ENCODE measurements at regions not wholly inside any gene's neighbourhood (a gene's known extent, or its start where the extent isn't known, plus 50 kb on each side); places are given as distances from the start of the nearest gene placed in this dataset.
"Not testable (repeated sequence)": the region's sequence is repeated elsewhere in the genome, so short reads cannot be mapped to it uniquely, and the experiment has no call there.

DNA sequence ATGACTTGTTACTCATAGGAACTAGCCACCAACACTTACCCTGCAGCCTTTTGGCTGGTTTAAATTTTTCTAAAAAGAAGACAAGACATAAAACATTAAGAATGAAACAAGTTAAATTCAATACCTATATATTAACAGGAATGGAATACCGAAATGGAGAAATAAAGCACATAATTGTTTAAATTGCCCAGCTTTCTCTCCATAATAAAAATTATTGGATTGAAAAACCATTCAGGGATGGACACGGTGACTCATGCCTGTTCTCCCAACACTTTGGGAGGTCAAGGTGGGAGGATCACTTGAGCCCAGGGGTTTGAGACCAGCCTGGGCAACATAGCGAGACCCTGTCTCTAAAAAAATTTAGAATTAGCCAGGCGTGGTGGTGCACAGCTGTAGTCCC lies 179.4 kb upstream of the MKLN1 start:
- no peak for DNase-seq (ENCODE audit: low read depth)

DNA sequence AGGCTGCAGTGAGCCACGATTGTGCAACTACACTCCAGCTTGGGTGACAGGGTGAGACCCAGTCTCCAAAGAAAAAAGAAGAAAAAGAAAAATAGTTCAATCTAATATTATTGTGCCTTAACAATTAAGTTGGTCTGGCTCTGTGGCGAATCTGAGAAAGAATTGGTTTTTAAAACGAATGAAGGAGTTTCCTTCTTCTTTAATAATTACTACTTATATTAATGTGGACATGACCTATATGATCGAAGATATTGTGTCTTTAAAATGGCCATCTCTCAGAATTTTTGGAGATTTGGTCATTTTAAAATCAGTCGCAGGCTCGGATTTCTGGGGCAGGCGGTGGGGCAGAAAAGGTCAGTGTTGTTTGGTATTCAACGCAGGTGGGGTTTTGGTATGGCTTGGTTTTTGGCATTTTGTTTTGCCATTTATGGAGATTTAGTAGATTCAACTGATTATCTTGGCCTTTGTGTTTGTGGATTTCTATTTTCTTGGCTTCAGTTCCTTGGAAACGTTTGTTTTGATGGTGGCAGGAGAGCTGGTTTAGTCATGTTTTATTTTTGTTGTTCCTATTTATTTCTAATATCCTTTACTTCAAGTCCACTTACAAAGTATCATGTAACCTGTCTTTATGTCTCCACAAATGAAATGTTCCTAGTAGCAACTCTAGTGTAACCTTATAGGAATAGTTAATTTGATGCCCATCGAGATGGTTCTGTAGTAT lies 178.8 kb upstream of the MKLN1 start:
- no peak for DNase-seq (ENCODE audit: low read depth)

DNA sequence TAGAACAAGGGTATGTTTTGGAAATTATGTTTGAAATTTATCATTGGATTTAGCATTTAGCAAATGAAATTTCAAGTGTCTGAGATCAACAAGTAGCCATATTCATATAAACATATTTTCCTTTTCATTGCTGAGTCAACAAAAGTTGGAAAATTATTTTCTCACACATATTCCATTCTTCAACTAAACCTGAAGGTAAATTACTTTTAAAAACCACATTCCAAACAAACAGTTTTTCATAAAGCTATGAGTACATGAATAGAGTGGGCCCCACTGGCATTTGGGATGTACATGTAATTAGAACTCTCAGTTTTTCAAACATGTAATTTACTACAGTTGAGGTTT lies 178.3 kb upstream of the MKLN1 start:
- DNase-seq (ENCODE audit: low read depth), result no peak

DNA sequence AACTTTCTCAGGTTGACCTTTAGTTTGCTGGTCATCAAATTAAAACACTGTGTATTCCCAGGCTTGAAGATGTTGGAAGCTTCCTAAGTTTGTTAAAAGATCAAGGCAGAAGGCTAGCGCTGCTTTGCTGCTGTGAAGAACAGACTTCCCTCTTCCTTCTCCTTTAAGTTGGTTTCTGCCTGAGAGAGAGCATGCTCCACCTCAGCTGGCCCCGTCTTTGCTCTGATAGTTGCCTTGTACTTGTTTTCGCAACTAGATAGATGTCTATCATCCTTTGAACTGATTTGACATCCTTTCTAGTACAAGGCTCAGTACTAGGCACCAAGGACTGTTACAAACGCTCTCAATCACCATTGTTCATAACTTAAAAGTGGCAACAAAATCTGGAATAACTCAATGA lies 177.8 kb upstream of the MKLN1 start:
- DNase-seq (ENCODE audit: low read depth), result no peak

DNA sequence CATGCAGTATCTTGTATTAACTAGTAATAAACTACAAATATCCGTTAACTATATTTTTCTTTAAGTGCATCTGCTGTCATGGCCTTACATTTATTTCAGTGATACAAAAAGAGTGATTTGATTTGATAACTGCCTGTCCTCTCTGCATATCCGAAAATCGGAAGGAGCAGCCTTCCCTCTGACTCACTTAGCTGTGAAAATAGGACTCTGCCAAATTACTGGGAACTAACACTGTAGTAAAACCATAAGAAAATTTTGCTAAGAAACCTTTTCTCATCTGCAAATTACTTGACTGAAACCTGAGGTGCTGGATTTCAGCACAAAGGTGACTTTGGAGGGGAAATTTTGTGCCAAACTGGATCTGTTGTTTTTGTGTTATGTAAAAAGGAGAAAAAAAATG lies 176.6 kb upstream of the MKLN1 start:
- no peak for DNase-seq (ENCODE audit: low read depth)

DNA sequence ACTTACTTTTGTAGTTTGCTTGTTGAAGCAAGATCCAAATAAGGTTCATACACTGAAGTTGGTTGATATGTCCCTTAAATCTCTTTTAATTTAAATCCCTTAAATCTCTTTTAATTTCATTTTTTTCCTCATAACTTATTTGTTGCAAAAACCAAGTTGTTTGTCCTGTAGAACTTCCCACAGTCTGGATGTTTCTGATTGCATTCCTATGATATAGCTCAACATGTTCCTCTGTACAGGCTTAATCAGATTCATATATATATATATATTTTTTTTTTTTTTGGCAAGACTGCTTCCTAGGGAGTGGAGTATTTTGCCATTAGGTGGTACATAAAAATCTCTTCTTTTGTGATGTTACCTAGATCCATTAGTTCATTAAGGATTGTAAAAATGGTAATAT lies 174.9 kb upstream of the MKLN1 start:
- DNase-seq (ENCODE audit: low read depth), result no peak

DNA sequence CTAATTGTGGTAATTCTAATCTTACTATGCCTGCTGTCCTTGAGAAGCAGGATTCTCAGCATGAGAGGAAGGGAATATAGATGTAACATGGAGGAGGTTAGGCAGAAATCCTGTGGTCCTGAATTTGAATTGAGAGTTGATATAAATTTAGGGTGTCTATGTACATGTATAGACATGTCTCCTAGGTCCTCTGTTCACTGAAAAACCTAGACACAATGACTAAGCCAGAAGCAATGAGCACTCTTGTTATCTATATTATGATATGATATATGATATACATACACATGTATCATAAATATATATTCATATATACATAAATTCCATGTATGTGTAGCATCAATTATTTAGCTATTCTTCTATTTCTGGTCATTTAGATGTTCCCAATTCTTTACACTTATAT lies 173.3 kb upstream of the MKLN1 start:
- no peak for DNase-seq (ENCODE audit: low read depth)

DNA sequence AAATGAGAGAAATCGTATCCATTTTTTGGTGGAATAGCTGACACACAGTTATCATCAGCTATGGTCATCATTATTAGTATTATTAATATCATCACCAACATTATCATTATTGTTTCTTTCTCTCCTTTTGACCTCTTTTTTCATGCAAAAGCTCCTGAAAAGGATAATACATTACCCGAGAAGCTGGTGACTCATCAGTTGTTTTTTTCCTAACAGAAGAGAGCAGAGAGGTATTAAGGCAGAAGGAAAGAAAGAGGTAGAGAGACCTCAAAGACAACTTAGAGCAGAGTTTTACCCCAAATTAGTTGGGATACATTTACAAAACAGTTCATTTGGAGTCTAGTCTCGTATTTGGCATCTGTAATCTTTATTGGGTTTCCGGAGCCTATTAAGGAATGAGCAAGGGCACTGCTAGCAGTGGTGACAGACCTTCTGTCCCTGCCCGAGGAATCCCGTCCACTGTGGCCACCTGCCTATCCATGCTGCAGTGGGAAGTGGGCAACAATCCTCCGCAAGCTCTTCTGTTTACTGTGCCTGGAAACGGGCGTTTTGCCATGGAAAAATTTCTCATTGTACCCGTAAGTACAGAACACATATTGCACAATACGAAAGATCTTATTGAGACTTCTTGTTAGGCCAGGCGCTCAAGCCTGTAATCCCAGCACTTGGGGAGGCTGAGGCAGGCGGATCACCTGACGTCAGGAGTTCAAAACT lies 170.0 kb upstream of the MKLN1 start:
- no peak for DNase-seq (ENCODE audit: low read depth)

DNA sequence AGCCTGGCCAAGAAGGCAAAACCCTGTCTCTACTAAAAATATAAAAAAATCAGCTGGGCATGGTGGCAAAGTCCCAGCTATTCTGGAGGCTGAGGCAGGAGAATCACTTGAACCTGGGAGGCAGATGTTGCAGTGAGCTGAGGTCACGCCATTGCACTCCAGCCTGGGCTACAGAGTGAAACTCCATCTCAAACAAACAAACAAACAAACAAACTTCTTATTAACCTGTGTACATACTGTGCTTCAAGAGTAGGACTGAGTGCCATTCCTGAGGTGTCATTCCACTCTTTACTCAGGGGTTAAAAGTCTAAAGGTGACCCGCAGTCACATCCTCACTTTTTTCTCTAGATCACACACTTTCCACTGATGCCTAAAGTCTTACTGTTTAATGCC lies 169.4 kb upstream of the MKLN1 start:
- not testable (repeated sequence) for DNase-seq (ENCODE audit: low read depth)

DNA sequence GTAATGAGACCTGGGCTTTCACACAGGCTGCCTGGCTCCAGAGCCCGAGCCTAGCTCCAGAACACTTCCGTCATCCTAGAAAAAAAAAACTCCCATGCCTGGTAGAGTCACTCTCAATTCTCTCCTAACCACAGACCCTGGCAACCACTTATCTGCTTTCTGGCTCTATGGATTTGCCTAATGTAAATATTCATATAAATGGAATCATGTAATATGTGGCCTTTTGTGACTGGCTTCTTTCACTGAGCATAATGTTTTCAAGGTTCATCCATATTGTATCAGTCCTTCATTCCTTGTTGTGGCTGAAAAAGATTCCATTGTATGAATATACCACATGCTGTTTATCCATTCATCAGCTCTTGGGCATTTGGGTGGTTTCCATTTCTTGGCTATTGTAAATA lies 167.7 kb upstream of the MKLN1 start:
- DNase-seq (ENCODE audit: low read depth), result no peak

DNA sequence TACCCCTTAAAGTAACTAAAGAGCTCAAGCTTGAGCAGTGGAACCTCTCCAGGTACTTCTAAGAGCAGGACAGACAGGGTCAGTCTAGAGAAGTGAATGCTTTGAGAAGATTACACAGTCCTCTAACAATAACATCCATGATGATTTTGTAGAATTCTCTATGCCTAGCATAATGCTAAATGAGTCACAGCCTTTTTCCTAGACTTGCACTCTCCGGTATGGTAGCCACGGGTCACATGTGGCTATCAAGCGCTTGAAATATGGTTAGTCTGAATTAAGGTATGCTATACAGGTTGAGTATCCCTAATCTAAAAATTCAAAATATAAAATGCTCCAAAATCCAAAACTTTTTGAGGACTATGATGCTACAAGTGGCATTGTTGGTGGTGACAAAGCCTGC lies 166.6 kb upstream of the MKLN1 start:
- no peak for DNase-seq (ENCODE audit: low read depth)

DNA sequence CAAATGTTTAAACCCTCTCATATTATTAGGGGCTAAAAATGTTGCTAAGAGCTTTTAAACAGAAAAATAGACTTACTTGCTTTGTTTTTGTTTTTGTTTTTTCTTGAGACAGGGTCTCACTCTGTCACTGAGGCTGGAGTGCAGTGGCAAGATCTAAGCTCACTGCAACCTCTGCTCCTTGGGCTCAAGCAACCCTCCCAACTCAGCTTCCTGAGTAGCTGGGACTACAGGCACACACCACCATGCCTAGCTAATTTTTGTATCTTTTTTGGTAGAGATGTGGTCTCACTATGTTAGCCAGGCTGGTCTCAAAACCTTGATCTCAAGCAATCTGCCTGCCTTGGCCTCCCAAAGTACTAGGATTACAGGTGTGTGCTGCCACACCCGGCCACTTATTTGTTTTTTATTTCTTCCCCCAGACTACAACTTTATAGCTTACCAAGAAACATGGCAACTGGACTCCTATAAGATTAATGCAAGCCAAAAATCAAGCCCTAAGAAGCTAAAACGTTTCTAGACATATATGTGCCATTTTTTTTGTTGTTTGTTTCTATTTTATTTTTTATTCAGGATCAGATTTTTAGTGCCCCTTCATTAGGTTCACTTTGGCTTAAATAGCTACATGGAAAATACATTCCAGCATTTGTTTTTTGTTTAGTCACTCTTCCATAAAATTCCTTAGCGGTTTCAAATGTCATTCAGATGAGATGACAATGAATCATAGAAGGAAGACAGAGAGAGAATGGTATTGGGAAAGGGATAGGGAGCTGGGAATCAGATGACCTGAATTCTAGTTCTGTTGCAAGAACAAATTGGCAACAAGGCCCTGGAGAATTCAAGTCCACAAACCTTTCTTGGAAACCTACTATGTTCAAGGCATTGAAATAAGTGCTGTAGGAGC lies 163.4 kb upstream of the MKLN1 start:
- no peak for DNase-seq (ENCODE audit: low read depth)

DNA sequence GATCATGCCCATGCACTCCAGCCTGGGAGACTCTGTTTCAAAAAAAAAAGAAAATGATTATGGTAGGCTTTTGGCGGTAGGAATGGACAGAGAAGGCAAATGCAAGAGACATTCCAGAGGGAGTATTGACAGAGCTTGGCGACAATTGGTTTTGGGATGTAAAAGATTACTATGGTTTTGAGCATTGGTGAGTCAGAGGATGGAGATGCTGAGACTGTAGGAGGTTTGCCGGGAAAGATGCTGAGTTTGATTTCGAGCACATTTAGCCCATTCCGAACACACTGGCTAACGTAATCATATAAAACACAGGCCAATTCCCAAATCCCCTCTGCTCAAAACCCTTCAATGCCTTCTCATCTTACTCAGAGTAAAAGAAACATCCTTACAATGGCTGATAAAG lies 161.6 kb upstream of the MKLN1 start:
- no peak for DNase-seq (ENCODE audit: low read depth)

DNA sequence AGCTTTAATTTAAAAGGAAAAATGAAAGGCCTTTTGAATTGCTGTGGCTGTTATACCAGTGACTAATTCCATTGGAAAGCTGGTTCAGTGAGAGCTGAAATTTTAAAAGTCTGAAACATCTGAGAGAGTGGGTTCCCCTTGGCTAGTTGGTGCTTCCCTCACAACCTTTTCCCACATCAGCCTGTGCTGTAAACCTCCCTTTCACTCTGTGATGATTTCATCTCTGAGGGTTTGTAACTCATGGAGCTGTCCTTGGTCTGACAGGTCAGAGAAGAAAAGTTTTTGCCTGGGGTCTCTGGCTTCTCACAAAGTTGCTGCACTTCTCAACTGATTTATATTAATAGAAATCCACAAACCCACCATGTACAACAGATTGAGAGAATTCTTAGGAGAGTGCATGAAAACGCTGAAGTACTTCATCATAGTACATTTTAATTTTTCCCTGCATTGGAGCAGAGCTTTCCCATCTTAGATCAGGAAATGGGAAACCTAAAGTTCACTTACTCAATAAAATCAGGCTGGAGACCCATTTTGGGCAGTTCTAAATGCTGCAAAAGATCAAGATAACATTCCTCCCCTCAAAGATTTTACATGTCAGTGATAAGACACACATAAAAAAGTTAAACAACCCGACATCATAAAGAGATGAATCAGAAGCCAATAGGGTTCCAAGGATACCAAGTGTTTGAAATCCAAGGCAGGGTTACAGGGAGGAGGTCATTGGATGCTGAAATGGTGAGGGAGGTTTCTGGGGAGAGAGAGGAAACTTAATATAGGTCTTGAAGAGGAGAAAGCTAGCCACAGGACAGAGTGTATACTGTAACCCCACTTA lies 157.0 kb upstream of the MKLN1 start:
- no peak for DNase-seq (ENCODE audit: low read depth)

DNA sequence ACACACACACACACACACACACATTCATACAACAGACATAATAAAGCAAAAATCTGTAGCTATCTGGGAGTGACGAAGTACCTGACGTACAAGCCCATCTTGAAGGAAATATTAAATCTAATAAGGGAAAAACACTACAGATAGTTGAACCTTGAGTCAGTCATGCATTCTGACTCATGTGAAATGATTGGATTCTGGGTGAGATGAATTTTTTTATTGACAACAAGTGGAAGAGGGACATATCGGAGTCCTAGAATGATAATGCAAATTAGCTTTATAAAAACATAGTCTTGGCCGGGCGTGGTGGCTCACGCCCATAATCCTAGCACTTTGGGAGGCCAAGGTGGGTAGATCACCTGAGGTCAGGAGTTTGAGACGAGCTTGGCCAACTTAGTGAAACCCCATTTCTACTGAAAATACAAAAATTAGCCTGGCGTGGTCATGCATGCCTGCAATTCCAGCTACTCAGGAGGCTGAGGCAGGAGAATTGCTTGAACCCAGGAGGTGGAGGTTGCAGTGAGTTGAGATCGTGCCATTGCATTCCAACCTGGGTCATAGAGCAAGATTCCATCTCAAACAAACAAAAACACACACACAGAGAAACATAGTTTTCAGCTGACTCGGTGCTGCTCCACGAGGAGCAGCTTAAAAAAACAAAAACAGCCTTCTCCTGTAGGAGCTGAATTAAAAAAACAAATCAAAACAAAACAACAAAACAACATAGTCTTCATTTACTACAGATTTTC lies 154.4 kb upstream of the MKLN1 start:
- DNase-seq (ENCODE audit: low read depth), result no peak

DNA sequence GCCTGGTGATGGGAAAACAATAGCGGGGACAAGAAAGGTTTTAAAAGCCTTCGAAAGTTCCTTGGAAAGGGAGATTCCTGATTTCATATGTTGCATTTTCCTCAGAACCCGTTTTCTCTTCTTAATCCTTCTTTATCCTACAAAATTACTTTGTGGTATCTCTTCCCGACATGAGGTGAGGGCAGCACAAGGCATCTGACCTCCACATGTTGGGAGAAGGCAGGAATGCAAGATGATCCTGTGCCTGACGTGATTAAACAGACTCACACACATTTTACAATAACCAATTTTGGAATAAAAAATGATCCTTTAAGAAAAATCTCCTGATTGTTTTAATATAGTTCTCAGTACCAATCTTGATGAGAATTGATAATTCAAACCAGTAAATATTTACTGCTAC lies 153.3 kb upstream of the MKLN1 start:
- no peak for DNase-seq (ENCODE audit: low read depth)

DNA sequence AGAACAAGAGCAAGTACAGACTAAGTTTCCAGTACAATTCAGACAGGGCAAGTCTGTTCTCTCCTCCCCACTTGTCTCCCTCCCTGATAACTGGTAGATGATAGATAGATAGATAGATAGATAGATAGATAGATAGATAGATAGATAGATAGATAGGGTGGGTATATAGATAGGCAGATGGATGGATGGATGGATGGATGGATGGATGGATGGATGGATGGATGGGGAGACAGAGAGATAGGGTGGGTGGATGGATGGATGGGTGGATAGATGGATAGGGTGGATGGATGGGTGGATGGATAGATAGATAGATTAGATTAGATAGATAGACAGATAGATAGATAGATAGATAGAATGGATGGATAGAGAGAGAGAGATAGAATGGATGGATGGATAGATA lies 152.8 kb upstream of the MKLN1 start:
- no peak for DNase-seq (ENCODE audit: low read depth)

DNA sequence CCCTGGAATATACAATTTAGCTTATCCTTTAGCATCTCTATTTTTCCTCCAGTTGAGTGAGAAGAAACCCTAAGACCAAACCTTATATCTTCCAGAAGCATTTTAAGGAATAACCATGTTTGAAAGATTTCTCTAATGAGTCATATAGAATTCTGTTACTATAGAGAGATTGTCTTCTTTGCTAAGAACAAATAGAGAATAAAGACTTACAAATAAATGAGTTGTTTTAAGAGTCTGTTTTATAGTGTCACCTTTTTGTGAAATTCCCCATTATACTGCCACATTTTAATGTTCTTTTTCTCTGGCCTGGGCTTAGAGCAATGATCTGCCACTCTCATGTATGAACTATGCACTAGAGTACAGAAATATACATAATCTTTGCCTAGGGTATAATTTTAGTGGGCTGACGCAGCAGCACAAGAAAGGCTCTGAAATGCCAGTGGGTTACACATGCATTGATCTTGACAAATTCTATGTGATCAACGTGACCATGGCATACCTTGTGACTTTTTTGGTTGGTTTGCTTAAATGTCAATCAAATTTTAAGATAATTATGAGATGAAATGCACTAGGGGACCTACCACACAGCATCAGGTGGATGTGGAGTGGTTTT lies 145.1 kb upstream of the MKLN1 start:
- DNase-seq (ENCODE audit: low read depth), result no peak

DNA sequence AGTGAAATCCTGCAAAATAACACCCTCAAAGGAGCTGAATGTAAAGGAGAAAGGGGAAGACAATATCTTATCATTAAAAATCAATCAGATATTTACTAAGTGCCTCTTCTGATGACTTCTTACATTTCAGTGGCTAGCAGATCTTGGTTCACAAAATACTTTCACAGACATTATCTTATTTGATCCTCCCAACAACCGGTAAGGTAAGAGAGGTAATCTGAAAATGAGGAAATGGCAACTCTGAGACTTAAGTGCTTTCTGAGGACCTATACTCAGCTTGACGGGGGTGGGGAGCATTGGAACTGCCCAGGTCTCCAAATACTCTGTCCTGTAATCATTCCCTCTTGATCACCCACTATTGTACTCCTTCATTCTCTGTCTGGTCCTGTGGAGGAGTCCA lies 144.6 kb upstream of the MKLN1 start:
- DNase-seq (ENCODE audit: low read depth), result no peak

DNA sequence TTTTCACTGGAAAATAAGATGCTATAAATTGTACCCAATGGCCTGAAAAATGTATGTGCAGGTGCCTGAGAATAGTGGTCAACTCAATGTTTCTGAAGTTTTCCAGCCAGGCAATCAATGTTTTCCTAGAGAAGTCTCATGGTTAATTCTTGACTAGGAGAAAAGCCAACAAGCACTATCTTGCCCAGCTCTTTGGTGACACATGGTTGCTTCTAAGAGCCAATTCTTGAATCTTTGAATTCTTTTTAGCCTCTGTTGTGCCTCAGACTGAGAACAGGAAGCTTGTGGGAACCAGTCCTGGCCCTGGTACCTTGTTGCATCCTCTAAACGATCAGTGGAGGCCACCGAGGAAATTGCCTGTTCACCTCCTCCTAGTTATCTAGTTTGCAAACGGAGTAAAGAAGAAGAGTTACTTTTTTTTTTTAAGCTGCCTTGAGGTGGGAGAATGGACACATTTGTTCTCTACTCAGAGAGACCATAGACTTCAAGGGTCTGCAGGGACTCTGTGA lies 144.0 kb upstream of the MKLN1 start:
- DNase-seq (ENCODE audit: low read depth), result no peak

DNA sequence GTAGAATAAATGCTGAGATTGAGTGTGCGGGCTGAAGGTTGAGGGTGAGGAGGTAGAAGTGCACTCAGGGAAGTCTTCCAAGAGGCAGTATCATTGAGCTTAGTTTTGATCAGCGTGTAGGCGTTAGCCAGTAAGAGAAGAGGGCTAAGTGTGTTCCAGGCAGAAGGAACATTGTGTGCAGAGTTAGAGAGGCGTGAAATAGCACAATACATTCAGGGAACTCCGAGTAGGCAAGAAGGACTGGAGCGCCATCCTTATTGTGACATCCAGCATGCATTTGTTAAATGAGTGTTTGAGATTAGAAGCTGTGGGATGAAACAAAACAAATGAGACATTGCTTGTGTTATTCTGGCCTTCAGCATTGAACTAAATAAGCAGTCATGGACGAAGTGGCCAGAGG lies 140.9 kb upstream of the MKLN1 start:
- no peak for DNase-seq (ENCODE audit: low read depth)
